ENCODE measurements at regions not wholly inside any gene's neighbourhood (a gene's known extent, or its start where the extent isn't known, plus 50 kb on each side); places are given as distances from the start of the nearest gene placed in this dataset.

DNA sequence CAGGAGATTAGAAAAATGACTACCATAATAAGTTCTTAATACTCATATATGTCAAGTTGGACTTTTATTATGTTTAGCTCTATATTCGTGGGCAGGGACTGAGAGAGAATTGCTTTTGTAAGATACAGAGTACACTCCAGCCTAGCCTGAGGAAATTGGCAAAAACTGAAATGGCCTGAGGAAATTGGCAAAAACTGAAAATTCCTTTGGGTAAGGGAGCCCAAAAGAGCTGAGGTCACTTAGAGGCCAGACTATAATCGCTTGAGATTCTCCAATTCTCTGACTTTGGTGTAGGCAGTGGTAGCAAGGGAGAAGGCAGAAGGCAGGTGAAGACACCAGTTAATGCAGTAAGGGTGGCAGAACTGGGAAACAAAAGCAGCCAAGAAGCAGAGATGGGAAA lies 124.5 kb upstream of the HCCS start:
- TF ChIP-seq POLR2A (IDR thresholded peaks at IDR 0.05; ENCODE audit: low read depth, low read length) (no peak), SMC3 (IDR thresholded peaks at IDR 0.05; ENCODE audit: low read depth, low read length) (no peak), BHLHE40 (IDR thresholded peaks at IDR 0.05; ENCODE audit: low read depth, low read length) (no peak)
- Histone ChIP-seq H3K27ac (ENCODE audit: insufficient read depth, low read length) (no peak overlapping the region), H3K9me3 (ENCODE audit: control insufficient read depth, insufficient read depth, low read length) (no peaks in the 10 kb centered on the region), H3K9ac (ENCODE audit: low read depth, low read length) (no peak overlapping the region), H3K56ac (ENCODE audit: extremely low read depth, insufficient read depth, low read length) (no peak overlapping the region), H3K23ac (ENCODE audit: low read depth, low read length) (no peak overlapping the region), H3K14ac (replicated peaks; ENCODE audit: low read depth, low read length) (no peak overlapping the region), H2BK5ac (ENCODE audit: low read depth, low read length, poor library complexity, severe bottlenecking) (no peak overlapping the region), H4K91ac (ENCODE audit: insufficient read depth, low read depth, low read length) (no peak overlapping the region), H3K4me3 (ENCODE audit: insufficient read depth, low read depth, low read length) (no peak overlapping the region), H2BK120ac (ENCODE audit: low read depth, low read length) (no peak overlapping the region), H3K4me1 (ENCODE audit: control insufficient read depth, insufficient read depth, low read length) (no peaks in the 10 kb centered on the region), H3K79me1 (ENCODE audit: low read depth in 1 of 2, low read length in 2 of 2) (no peaks in the 10 kb centered on the region), H3K18ac (ENCODE audit: low read depth, low read length) (no peak overlapping the region), H3K4me2 (ENCODE audit: low read depth, low read length) (no peak overlapping the region), H4K8ac (ENCODE audit: low read depth in 2 of 2, low read length in 2 of 2) (no peak overlapping the region), H4K20me1 (ENCODE audit: insufficient read depth, low read length) (no peaks in the 10 kb centered on the region), H3K27me3 (ENCODE audit: control insufficient read depth, insufficient read depth, low read length) (no peaks in the 10 kb centered on the region), H2AFZ (replicated peaks; ENCODE audit: low read length, poor library complexity) (no peak overlapping the region), H2BK15ac (ENCODE audit: low read depth, low read length) (no peak overlapping the region), H3K36me3 (ENCODE audit: control insufficient read depth, insufficient read depth, low read length) (no peaks in the 10 kb centered on the region), H2BK20ac (ENCODE audit: low read depth, low read length) (no peak overlapping the region), H3K9me1 (ENCODE audit: insufficient read depth, low read length) (no peaks in the 10 kb centered on the region), H3K4ac (ENCODE audit: low read depth, low read length) (no peak overlapping the region), H4K5ac (ENCODE audit: low read depth, low read length) (no peak overlapping the region), H2AK9ac (replicated peaks; ENCODE audit: low read depth, low read length, poor library complexity) (no peak overlapping the region), H2AK5ac (ENCODE audit: low read depth, low read length) (no peak overlapping the region)
- ChIA-PET CTCF (no interaction called here), POLR2A (ENCODE audit: unreplicated experiment) (interaction anchor here (0.5 kb wide), 1 partner anchor 642 kb away, joined by 7 read pairs; no protein-coding TSS in a partner anchor)
- dilution Hi-C loops (cut with HindIII; ENCODE audit: low sequenced_read_pairs, unreplicated experiment), result no loop called here
- WGBS, 2 experiments (ENCODE audit: extremely low coverage in 2 of 2, insufficient read length in 1 of 2), result 0% methylated on average over 1 of the region's 2 CpGs; no CpG with 5 or more reads in 1 of the 2 experiments
- no TSS peak for BruUV-seq (replicated peaks)
- DNase-seq (no peak), ATAC-seq (ENCODE audit: low read depth) (no peak)
- in situ Hi-C loops (cut with MboI; ENCODE audit: low sequenced_read_pairs), result no loop called here
- intact Hi-C loops (cut with micrococcal nuclease), result no loop called here
